ENCODE measurements at regions not wholly inside any gene's neighbourhood (a gene's known extent, or its start where the extent isn't known, plus 50 kb on each side); places are given as distances from the start of the nearest gene placed in this dataset.

DNA sequence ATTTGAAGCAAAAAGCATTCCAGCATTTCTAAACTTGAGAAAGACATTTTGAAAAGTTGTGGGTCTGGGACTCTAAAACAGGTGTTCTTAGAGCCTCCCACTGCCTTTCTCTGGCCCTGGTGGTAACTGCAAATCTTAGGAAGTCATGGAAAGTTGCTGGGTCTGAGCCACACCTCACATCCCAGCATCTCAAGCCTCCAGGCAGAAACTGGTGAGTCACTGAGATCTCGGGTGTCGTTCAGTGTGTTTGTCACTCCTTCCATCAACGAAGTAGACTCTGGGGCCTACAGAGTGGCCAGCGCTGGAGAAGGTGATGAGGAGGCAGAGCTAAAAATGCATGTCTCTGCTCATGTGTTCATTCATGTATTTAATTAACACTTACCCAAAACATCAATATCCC, 59.6 kb upstream of the C5orf58 start:
- Histone ChIP-seq H3K27ac (no peak overlapping the region), H3K9me3 (no peaks in the 10 kb centered on the region), H3K4me3 (replicated peaks in 1 of 3) (no peak overlapping the region), H3K27me3 (no peaks in the 10 kb centered on the region), H3K4me1 (no peaks in the 10 kb centered on the region), H3K36me3 (no peaks in the 10 kb centered on the region)
- no peak for DNase-seq
- WGBS, 2 donors, result 74 to 85% methylated on average over 4 of the region's 4 CpGs
- TF ChIP-seq, protein P1, sequence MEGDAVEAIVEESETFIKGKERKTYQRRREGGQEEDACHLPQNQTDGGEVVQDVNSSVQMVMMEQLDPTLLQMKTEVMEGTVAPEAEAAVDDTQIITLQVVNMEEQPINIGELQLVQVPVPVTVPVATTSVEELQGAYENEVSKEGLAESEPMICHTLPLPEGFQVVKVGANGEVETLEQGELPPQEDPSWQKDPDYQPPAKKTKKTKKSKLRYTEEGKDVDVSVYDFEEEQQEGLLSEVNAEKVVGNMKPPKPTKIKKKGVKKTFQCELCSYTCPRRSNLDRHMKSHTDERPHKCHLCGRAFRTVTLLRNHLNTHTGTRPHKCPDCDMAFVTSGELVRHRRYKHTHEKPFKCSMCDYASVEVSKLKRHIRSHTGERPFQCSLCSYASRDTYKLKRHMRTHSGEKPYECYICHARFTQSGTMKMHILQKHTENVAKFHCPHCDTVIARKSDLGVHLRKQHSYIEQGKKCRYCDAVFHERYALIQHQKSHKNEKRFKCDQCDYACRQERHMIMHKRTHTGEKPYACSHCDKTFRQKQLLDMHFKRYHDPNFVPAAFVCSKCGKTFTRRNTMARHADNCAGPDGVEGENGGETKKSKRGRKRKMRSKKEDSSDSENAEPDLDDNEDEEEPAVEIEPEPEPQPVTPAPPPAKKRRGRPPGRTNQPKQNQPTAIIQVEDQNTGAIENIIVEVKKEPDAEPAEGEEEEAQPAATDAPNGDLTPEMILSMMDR (IDR thresholded peaks at IDR 0.05), result no peak
- TF ChIP-seq POLR2A (IDR thresholded peaks at IDR 0.05), result no peak
- intact Hi-C loops (cut with DNase I), result no loop called here

DNA sequence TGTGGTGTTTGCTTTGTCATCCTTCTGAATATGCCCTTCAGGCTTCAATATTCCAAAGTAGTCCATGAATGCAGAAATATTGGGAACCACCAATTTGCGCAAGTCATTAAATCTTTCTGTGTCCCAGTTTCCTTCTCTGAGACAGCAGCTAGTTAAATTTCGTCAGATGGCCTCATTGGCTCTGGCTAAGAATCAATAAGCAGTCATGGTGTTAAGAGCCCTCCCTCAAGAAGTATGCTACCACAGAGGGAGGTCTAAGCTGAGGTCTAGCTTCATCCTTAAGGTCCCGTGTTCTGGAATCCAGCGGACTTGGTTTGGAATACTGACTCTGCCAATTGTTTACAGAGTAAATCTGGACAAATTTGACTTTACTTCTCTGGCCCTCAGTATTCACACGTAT, 59.1 kb upstream of the C5orf58 start:
- Histone ChIP-seq H3K4me1 (no peaks in the 10 kb centered on the region), H3K9me3 (no peaks in the 10 kb centered on the region), H3K27ac (no peak overlapping the region), H3K27me3 (no peaks in the 10 kb centered on the region), H3K36me3 (no peaks in the 10 kb centered on the region), H3K4me3 (replicated peaks in 1 of 3) (no peak overlapping the region)
- TF ChIP-seq, protein P1 (IDR thresholded peaks at IDR 0.05), result no peak
- no peak for TF ChIP-seq POLR2A (IDR thresholded peaks at IDR 0.05)
- WGBS, 2 donors, result 76 to 81% methylated on average over 5 of the region's 5 CpGs
- intact Hi-C loops (cut with DNase I), result no loop called here
- no peak for DNase-seq

DNA sequence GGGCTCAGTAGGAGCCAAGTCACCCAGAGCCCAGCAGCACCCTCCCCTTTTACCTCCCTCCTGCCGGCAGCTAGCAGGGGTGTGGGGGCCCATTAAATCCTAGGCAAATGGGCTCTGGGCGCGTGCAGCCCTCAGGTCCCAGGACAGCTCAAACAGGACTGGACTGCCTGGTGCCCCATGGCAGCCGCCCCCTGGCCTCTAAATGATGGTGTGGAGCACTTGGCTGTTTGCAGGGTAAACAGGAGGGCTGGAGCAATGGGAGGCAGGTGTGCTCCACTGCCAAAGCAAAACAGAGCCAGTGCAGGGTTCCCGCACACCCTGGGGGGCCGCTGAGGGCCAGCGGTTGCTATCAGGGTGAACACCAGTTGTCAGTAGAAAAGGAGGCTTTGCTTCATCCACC, 55.9 kb upstream of the C5orf58 start:
- TF ChIP-seq POLR2A (IDR thresholded peaks at IDR 0.05), result no peak
- TF ChIP-seq, protein P1 (IDR thresholded peaks at IDR 0.05), result no peak
- Histone ChIP-seq H3K27me3 (no peaks in the 10 kb centered on the region), H3K4me3 (replicated peaks in 1 of 3) (no peak overlapping the region), H3K36me3 (no peaks in the 10 kb centered on the region), H3K27ac (no peak overlapping the region), H3K9me3 (no peaks in the 10 kb centered on the region), H3K4me1 (no peaks in the 10 kb centered on the region)
- 76 to 78% methylated on average over 5 to 7 of the region's 7 CpGs for WGBS, 2 donors
- no peak for DNase-seq
- intact Hi-C loops (cut with DNase I), result no loop called here

DNA sequence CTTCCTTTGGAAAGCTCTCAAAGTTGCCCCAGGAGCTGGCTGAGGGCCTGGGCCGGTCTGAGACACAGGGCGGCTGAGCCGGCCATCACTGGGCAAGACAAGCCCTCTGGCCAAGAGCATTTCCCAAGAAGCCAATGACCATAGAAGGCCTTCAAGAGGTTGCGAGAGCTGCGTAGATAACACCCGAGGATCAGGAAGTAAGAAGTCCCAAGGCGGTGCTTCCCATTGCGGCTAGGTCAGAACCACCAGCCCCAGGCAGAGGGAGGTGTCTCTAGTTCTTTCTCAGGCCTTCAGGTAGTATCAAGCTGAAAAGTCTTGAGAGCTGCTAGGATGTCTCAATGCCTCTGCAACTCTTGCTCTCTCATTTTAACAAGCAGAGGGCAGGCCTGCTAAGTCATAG, 54.0 kb upstream of the C5orf58 start:
- DNase-seq, result no peak
- Histone ChIP-seq H3K9me3 (no peaks in the 10 kb centered on the region), H3K4me1 (no peaks in the 10 kb centered on the region), H3K27ac (no peak overlapping the region), H3K36me3 (no peaks in the 10 kb centered on the region), H3K27me3 (no peaks in the 10 kb centered on the region), H3K4me3 (replicated peaks in 1 of 3) (no peak overlapping the region)
- TF ChIP-seq POLR2A (IDR thresholded peaks at IDR 0.05), result no peak
- TF ChIP-seq, protein P1 (IDR thresholded peaks at IDR 0.05), result no peak
- intact Hi-C loops (cut with DNase I), result no loop called here
- 85 to 87% methylated on average over 6 to 8 of the region's 8 CpGs for WGBS, 2 donors

DNA sequence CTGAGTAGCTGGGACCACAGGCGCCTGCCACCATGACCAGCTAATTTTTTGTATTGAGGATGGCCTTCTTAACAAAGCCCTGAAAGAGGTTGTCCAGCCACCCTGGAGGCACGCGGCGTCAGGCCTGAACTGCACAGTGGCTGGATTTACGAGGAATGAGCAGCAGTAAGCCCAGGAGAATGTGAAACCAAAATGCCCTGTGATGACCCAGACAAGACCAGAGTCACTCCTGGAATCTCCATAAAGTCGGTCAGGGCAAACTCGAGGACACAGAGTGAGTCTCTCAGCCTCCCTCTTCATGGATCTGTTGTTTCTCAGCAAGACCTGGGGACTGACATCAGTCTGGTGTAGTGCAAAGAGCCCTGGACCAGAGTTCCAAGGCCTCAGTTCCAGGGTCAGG, 53.2 kb upstream of the C5orf58 start:
- Histone ChIP-seq H3K36me3 (no peaks in the 10 kb centered on the region), H3K4me3 (replicated peaks in 1 of 3) (no peak overlapping the region), H3K9me3 (no peaks in the 10 kb centered on the region), H3K27ac (no peak overlapping the region), H3K27me3 (no peaks in the 10 kb centered on the region), H3K4me1 (no peaks in the 10 kb centered on the region)
- intact Hi-C loops (cut with DNase I), result no loop called here
- WGBS, 2 donors, result 83 to 85% methylated on average over 7 of the region's 7 CpGs
- no peak for DNase-seq
- TF ChIP-seq, protein P1 (IDR thresholded peaks at IDR 0.05), result no peak
- TF ChIP-seq POLR2A (IDR thresholded peaks at IDR 0.05), result no peak
